GM04503 (cell line): ENCODE measurements at regions not wholly inside any gene's neighbourhood (a gene's known extent, or its start where the extent isn't known, plus 50 kb on each side); places are given as distances from the start of the nearest gene placed in this dataset.

Experiments
- DNase-seq: peaks from one replicate; pipeline ENCODE4 v3.0.0-alpha.2; 2012; ENCODE audit warnings: low read depth

- no peak for DNase-seq
These were observed 370.1 kb downstream of the ADRA2A start for GRCh38 chr10:111446966-111447365.

GRCh38 chr10:111452153-111452552 lies 375.3 kb downstream of the ADRA2A start:
- DNase-seq, result no peak

GRCh38 chr10:111455776-111456426 lies 379.1 kb downstream of the ADRA2A start:
- peak; percentile 14 for DNase-seq

- DNase-seq, result no peak
These were observed 381.4 kb downstream of the ADRA2A start for GRCh38 chr10:111458256-111458655.

GRCh38 chr10:111459967-111460366 lies 383.1 kb downstream of the ADRA2A start:
- no peak for DNase-seq

GRCh38 chr10:111472445-111472844 lies 395.6 kb downstream of the ADRA2A start:
- DNase-seq, result no peak

- no peak for DNase-seq
These were observed 396.5 kb downstream of the ADRA2A start for GRCh38 chr10:111473361-111473760.

- no peak for DNase-seq
These were observed 398.0 kb downstream of the ADRA2A start for GRCh38 chr10:111474786-111475185.

GRCh38 chr10:111475720-111476119 lies 398.9 kb downstream of the ADRA2A start:
- peak; percentile 78 for DNase-seq

GRCh38 chr10:111478651-111479050 lies 401.8 kb downstream of the ADRA2A start:
- DNase-seq, result no peak

GRCh38 chr10:111479966-111480365 lies 403.1 kb downstream of the ADRA2A start:
- no peak for DNase-seq

GRCh38 chr10:111481261-111481826 lies 404.5 kb downstream of the ADRA2A start:
- DNase-seq, result no peak

GRCh38 chr10:111481866-111482265 lies 405.0 kb downstream of the ADRA2A start:
- no peak for DNase-seq

GRCh38 chr10:111482621-111483216 lies 405.9 kb downstream of the ADRA2A start:
- DNase-seq, result no peak

GRCh38 chr10:111485767-111486166 lies 408.9 kb downstream of the ADRA2A start:
- no peak for DNase-seq

- no peak for DNase-seq
These were observed 409.5 kb downstream of the ADRA2A start for GRCh38 chr10:111486346-111486745.

GRCh38 chr10:111488668-111489067 lies 411.8 kb downstream of the ADRA2A start:
- no peak for DNase-seq

- DNase-seq, result no peak
These were observed 414.3 kb downstream of the ADRA2A start for GRCh38 chr10:111491154-111491553.

- no peak for DNase-seq
These were observed 416.3 kb downstream of the ADRA2A start for GRCh38 chr10:111493024-111493625.

GRCh38 chr10:111498560-111498959 lies 421.7 kb downstream of the ADRA2A start:
- no peak for DNase-seq

GRCh38 chr10:111504376-111504775 lies 427.5 kb downstream of the ADRA2A start:
- no peak for DNase-seq

GRCh38 chr10:111506266-111507034 lies 429.6 kb downstream of the ADRA2A start:
- no peak for DNase-seq
